G401.6 (cell line): ENCODE measurements at regions not wholly inside any gene's neighbourhood (a gene's known extent, or its start where the extent isn't known, plus 50 kb on each side); places are given as distances from the start of the nearest gene placed in this dataset.
"Not testable (repeated sequence)": the region's sequence is repeated elsewhere in the genome, so short reads cannot be mapped to it uniquely, and the experiment has no call there.

Source experiments
- FAIRE-seq: peaks from 2 replicates; lab custom pipeline; 2012; peaks lifted over from hg19 to GRCh38; lab: Jason Lieb, UNC

DNA sequence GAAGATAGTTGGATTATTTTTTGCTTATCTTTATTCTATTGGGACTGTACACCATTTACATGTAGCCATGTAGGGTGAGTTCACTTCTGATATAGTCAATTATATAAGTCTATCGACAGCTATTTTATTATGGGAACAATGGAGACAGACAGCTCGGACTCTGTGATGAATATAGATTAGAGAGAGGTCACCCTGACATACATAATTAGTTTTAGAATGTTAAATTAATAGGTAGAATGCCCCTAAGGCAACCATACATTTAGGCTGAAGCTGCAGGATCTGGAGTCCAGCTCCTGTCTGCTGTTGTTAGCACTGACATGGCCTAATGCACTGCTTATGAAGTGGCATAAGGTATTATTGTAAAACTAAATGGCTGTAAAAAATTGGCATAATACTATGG is 700.8 kb downstream of the MAT2B start:
- FAIRE-seq = no peak

DNA sequence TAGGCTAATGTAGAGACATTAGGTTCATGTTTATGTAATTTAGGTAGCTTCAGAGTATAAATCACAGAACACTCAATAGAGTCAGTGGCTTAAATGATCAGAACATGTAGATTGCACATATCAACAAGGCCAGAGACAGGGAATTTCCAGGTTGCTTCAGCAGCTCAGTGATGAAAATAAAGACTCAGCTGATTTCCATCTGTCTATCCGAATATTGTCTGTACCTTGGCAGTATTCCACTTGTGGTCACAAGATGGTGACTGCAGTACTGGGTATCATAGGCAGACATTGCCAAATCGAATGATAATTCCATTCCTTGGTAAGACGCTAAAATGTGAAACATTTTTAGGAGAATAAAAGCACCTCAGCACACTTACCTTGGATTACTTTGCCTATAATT is 702.2 kb downstream of the MAT2B start:
- no peak for FAIRE-seq

- FAIRE-seq = no peak
Measured at GRCh38 chr5:164210491-164210890, 705.1 kb downstream of the MAT2B start.

DNA sequence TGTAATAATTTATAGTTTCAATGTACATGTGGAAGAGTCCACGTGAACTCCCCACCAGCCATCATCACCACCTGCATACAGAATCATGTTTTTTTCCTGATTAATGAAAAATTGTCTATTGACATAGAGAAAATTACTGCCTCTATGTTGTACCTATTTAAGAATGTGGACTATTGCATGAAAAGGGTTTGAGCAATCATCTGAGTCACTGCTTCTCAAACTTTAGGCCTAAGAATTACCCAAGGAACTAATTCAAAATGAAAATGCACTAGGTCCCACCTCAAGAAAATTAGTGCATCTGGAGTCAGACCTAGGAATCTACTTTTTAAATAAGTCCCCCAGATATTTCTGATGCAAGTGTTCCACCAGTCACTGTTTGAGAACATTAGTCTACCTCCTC is 709.3 kb downstream of the MAT2B start:
- FAIRE-seq = no peak

DNA sequence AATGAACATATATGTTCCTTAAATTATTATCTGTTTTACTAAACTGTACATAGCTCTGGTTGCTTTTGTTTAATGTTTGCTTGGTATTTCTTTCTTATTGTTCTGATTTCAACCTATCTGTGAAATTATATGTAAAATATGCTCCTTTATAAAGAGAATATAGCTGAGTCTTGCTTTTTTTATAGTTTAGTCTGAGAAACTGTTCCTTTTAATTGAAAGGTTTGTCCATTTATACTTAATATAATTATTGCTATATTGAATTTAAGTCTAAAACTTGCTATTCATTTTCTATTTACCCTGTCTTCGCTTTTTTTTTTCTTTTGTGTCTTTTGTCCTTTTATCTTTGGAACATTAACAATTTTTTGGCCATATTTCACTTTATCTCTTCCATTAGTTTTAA is 712.0 kb downstream of the MAT2B start:
- no peak for FAIRE-seq

GRCh38 chr5:164220522-164220921 is 715.1 kb downstream of the MAT2B start:
- no peak for FAIRE-seq

DNA sequence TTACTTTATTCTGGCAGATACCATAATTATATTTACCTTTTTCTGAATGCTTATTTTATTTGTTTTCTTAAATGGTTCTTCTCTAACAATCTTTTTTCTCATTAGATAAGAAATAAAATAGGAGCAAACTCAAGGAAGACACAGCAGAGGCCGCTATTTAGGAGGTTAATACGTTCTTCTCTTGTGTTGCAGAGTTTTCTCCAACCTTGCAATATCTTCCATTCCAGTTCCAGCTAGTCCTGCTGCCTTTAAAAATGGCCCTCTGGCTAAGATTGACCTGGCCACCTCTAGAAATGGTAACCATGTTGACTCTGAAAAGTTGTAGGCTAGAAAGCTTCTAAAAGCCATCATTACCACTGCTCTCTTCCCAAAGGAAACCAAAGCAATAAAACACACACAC is 718.8 kb downstream of the MAT2B start:
- FAIRE-seq = no peak

- FAIRE-seq = no peak
Measured at GRCh38 chr5:164224772-164225171, 719.4 kb downstream of the MAT2B start.

- FAIRE-seq = no peak
Measured at GRCh38 chr5:164230341-164230740, 724.9 kb downstream of the MAT2B start.

- no peak for FAIRE-seq
Measured at GRCh38 chr5:164233791-164234190, 728.4 kb downstream of the MAT2B start.

GRCh38 chr5:164234321-164234720 is 728.9 kb downstream of the MAT2B start:
- FAIRE-seq = no peak

DNA sequence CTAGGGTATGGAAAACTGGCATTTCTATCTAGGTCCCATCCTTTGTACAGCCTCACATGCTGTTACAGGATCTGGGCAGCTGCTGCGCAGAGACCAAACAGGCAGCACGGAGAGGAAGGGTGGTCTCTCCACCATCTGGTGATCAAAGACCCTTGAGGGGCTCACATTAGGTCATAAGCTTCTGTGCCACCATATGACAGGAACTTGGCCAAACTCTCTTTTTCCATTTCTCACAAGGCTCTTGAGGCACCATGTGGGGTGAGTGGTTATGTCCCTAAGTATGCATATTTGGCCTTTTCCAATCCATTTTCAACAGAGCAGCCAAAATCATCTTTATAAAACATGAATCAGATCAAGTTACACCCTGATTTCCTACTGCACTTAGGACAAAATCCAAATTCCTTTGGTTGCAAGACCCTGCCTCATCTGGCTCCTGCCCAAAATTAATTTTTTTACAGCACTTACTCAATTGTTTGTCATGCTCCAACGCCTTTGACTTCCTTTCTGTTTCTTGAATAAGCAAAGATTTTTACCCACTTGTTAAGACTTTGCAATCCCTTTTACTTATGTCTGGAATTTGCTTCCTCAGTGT is 730.0 kb downstream of the MAT2B start:
- no peak for FAIRE-seq

DNA sequence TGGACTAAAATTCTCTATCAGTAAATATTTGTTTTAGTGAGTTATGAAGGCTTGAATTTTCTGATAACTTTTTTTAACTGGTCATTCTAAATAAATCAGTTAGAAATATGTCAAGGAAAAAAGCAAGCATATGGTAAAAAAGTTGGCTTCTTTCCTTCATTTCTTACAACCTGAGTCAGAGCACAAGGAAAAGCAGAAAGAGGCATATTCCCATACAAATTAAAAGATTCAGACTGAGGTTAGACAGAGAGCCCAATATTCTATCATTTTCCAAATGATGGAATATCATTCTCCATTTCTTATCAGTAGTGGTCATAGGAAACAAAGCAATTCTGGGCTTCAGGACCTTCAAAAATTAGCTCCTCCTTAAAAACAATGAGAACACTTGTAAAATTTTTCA is 732.1 kb downstream of the MAT2B start:
- no peak for FAIRE-seq

DNA sequence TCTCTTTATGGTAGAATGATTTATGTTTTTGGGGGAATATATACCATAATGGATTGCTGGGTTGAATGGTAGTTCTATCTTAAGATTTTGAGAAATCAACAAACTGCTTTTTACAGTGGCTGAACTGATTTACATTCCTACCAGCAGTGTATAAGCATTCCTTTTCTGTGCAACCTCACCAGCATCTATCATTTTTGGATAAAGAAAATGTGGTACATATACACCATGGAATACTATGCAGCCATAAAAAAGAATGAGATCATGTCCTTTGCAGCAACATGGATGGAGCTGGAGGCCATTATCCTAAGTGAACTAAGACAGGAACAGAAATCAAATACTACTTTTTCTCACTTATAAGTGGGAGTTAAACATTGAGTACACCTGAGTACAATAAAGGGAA is 746.4 kb downstream of the MAT2B start:
- FAIRE-seq = not testable (repeated sequence)

DNA sequence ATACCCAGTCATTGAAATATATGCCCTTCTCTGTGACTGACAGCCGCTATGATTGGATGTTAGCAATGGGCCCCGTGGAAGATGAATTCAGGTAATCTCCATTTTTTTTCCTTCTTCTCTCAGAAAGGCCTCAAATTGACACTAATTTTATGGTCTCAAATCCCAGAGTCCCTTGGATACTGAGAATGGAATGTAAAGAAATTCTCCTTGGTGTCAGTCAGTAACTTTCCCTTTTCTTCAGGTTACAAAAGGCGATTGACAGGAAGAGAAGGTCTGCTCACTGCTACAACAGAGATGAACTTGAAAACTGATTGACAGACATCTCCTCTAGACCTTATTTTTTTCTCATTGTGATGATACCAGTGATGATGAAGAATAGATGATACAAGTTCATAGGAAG is 748.3 kb downstream of the MAT2B start:
- FAIRE-seq = no peak

DNA sequence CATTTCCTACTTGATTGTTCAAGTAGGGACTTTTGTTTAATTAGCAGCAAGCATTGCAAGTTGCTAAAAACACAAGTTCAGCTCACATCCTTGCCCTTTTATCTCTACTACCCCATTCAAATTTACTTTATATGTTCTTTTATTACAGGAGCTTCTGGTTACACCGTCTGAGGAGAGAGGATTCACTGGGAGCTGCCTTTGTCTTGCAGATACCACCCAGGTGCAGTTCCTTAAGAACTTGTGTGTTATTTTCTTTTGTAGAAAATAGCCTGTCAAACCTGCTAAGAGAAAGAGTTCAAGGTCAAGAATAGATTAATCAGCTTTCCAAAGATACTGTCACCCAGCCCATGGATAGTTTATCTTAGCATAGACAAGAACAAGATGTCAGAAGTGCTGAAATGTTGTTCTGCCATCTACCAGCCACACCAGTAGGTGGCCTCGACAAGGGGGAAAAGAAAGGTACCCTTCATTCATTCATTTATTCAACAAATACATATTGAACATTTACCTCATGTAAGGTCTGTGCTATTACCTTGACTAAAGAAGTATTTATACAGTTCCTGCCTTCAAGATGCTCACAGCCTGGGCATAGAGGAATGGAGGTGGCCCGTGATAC is 750.3 kb downstream of the MAT2B start:
- FAIRE-seq = no peak

DNA sequence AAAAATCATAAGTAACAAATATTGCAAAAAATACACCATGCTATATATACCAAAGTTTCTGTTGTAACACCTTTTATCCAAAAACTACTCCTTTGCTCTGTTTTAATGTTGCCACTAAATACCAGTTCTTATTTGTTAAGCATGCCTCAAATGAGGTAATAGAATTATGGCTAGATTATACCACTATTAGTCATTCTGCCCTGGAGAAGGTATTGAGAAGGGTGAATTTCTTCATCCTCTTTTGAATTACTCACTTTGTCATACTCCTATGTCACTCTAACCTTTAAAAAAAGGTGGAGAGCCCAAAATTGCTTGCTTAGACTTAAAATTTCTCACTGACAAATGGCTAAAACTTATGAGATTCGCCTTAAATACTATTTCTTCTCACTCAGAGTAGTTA is 750.9 kb downstream of the MAT2B start:
- no peak for FAIRE-seq

DNA sequence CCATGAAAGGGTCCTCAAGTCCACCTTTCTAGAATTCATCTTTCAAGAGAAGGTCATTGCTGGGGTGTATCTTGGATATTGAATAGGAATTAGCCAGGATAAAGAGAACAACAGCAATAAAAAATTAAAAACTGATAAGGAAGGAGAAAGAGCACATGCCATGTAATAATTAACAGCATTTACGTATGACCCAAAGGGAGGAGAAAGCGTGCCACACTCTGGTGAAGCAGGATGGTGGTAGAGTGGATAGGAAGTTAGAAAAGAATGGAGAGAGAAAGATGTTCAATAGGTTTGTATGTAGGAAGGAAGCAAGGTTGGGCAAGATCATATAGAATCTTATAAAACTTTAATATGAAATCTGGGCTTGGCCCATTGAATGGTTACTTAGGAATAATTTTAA is 751.5 kb downstream of the MAT2B start:
- FAIRE-seq = no peak

DNA sequence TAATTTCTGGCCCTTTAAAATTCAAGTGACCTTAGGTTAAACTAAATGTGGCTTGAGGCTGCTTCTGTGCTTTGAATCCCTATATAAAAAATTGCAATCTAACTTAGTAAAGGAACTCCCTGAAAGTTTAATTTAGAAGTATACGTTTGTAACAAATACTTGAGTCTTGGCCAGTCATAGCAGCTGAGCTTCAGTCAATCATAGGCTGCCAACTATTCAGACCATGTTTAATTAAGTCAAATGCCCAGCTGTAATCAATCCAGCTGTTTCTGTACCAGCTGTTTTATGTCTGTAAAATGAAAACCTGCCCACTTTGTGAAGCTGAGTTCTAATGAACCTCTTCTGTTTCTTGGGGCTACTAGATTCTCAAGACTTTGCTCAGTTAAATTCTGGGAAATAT is 760.1 kb downstream of the MAT2B start:
- no peak for FAIRE-seq

GRCh38 chr5:164266571-164266970 is 761.2 kb downstream of the MAT2B start:
- FAIRE-seq = no peak

- no peak for FAIRE-seq
Measured at GRCh38 chr5:164277720-164278119, 772.3 kb downstream of the MAT2B start.

GRCh38 chr5:164289526-164289925 is 784.1 kb downstream of the MAT2B start:
- no peak for FAIRE-seq

GRCh38 chr5:164296603-164297080 is 791.2 kb downstream of the MAT2B start:
- no peak for FAIRE-seq

DNA sequence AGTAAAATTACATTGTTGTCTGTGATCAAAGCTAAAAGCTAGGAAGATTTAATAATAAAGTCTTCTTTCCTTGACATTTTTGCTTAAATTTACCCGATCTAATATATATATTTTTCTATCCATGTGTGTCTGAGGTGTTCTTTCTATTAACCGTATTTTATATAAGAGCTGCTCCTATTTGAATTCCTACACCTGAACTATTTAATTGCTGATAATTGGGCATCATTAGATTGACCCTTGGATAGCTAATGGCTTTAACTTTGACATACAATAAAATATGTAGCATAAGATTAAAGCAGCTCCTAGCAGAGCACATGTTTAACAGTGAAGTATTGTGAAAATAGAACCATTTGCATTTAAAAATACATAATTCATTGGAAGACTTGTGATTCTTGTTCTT is 792.7 kb downstream of the MAT2B start:
- no peak for FAIRE-seq

DNA sequence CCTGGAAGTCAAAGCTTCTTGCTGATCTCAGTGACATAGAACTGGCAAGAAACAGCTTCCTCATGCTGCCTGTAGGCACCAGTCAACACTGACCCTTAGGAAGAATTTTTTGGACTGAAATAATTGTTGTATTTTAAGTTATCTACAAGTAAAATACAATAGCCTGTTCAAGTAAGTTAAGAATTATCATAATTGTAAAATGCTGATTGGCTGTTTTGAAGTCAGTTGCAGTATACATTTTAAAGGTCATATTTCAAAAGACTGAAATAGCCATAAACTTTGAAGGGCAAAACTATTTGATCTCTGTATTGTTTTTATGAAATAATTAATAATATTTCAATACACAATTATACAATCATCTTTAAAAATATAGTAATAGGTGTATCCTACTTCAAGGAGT is 794.9 kb downstream of the MAT2B start:
- no peak for FAIRE-seq
